WTC11 (cell line): ENCODE measurements at regions not wholly inside any gene's neighbourhood (a gene's known extent, or its start where the extent isn't known, plus 50 kb on each side); places are given as distances from the start of the nearest gene placed in this dataset.

ENCODE experiments used
- ATF1 ChIP-seq: sonication (generic); formaldehyde crosslinking; IDR thresholded peaks from 2 replicates; pipeline ENCODE4 v1.8.1; 2023; ENCODE audit warnings: mild to moderate bottlenecking, moderate library complexity, missing genetic modification reagents
- CTCF ChIP-seq: fragments of 200-600 bp; IDR thresholded peaks from 2 replicates; pipeline ENCODE4 v1.8.0; 2022; ENCODE audit warnings: antibody characterized with exemption
- GRHL2 ChIP-seq: fragments of 250-450 bp; sonication (Bioruptor Pico); IDR thresholded peaks from 2 replicates; pipeline ENCODE4 v1.8.0; 2022; ENCODE audit warnings: mild to moderate bottlenecking, moderate library complexity; ENCODE audit not compliant: insufficient replicate concordance, severe bottlenecking
- TP53 ChIP-seq: sonication (generic); formaldehyde crosslinking; IDR thresholded peaks from 2 replicates; pipeline ENCODE4 v1.8.1; 2023; ENCODE audit warnings: mild to moderate bottlenecking, missing genetic modification reagents

GRCh38 chr1:29643838-29644440 is 407.6 kb downstream of the PTPRU start:
- TF ChIP-seq TP53 (CRISPR knock-in tag) (no peak), ATF1 (CRISPR knock-in tag) (no peak), CTCF (no peak), GRHL2 (CRISPR knock-in tag) (no peak)
